ENCODE measurements at regions not wholly inside any gene's neighbourhood (a gene's known extent, or its start where the extent isn't known, plus 50 kb on each side); places are given as distances from the start of the nearest gene placed in this dataset.
"Not testable (repeated sequence)": the region's sequence is repeated elsewhere in the genome, so short reads cannot be mapped to it uniquely, and the experiment has no call there.

DNA sequence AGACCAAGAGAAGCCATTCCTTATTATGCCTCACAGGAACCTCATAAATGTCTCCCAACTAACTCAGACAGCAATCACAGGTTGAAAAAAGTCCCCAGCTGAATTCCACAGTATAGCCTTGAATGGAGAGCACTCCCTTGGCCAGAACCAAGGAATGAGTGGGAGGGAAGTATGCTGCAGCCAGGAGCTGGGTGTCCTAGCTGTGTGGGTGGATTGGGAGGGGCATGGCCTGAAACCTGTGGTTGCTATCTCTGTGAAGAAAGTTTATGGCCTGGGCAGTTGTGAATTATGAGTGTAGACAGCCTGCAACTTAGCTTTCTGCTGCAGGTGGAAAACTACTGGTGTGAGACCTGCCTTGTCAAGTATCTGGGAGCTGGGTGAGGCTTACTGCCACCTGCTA lies 316.1 kb upstream of the VSTM2A start:
- TF ChIP-seq CTCF (IDR thresholded peaks at IDR 0.05; ENCODE audit: low read depth, low read length, poor library complexity, severe bottlenecking); EZH2phosphoT487 (IDR thresholded peaks at IDR 0.05; ENCODE audit: borderline replicate concordance, low read length): not testable (repeated sequence)

Measured in DOHH2 (cell line).